C4-2B (cell line): ENCODE measurements at regions not wholly inside any gene's neighbourhood (a gene's known extent, or its start where the extent isn't known, plus 50 kb on each side); places are given as distances from the start of the nearest gene placed in this dataset.

Experiments used
- CTCF ChIP-seq: fragments of 450-650 bp; conservative IDR thresholded peaks from 2 replicates; pipeline ENCODE4 v1.5.1; 2017; ENCODE audit warnings: mild to moderate bottlenecking
- ZFX ChIP-seq: fragments of 450-650 bp; IDR thresholded peaks from 2 replicates; pipeline ENCODE4 v1.6.1; 2017

- no peak for TF ChIP-seq CTCF
- no peak for TF ChIP-seq ZFX
Observed at GRCh38 chr7:116386674-116387073, 112.9 kb upstream of the CAV2 start.
